GM13977 (cell line): ENCODE measurements at regions not wholly inside any gene's neighbourhood (a gene's known extent, or its start where the extent isn't known, plus 50 kb on each side); places are given as distances from the start of the nearest gene placed in this dataset.

Source experiments
- DNase-seq: peaks from one replicate; pipeline ENCODE4 v3.0.0; 2012; ENCODE audit warnings: low spot score
- CTCF ChIP-seq: IDR thresholded peaks from 2 replicates; pipeline ENCODE4 v1.5.1; 2012; ENCODE audit warnings: mild to moderate bottlenecking, control low read depth; ENCODE audit not compliant: insufficient read depth; ENCODE audit errors: extremely low read depth, missing control alignments
- in situ Hi-C: fragments of 300-500 bp; cut with MboI; formaldehyde crosslinking; loops from one replicate; pipeline ENCODE4 v1.12.0; 2022; ENCODE audit warnings: low sequenced_read_pairs, low pct_unique_long_range_greater_than_20kb, mixed read lengths, inconsistent platforms; ENCODE audit not compliant: unreplicated experiment

DNA sequence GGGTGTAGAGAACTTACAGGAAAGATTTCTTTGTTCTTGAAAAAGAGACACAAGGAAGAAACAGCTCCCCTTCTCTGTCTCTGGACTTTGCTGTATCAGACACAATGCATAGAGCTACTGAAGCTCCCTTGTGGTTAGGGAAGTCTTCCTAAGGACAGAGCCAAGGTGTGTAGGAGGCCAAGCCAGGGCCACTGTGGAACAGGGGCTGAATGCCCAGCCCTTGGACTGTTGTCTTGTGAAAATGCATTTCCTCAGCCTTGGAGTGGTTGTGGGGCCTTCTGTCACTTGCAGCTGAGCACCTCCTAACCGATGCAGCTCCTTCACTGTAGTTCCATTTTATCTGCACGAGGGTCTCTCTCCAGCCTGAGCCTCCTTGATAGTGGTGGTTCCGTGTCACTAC, 353.4 kb downstream of the CCSER2 start:
- no peak for DNase-seq
- TF ChIP-seq CTCF, result no peak
- in situ Hi-C loops, result no loop called here

GRCh38 chr10:84683550-84683949, 355.2 kb downstream of the CCSER2 start:
- no peak for DNase-seq
- TF ChIP-seq CTCF, result no peak
- in situ Hi-C loops, result no loop called here

- in situ Hi-C loops, result no loop called here
- no peak for TF ChIP-seq CTCF
- DNase-seq, result no peak
These were observed 355.8 kb downstream of the CCSER2 start for GRCh38 chr10:84683980-84684740.

- in situ Hi-C loops, result no loop called here
- no peak for TF ChIP-seq CTCF
- no peak for DNase-seq
These were observed 356.8 kb downstream of the CCSER2 start for GRCh38 chr10:84685047-84685660.

DNA sequence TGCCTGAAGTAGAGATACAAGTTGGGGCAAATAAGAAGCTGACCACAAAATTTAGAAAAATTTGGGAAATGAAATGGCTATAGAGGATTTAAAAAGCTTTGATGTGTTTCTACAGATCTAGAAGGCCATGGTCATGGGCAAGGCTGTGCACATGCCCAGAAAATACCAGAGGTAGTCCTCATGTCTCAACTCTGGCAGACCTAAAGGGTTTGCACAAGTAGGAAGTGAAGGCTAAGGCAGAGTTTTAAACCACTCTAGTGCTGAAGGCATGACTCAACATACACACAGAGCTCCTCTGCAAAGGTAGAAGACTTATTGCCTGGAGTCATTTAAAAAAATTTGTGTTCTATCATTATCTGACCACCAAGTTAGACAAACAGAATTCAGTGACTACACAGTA, 364.6 kb downstream of the CCSER2 start:
- no peak for TF ChIP-seq CTCF

GRCh38 chr10:84695902-84696301, 367.5 kb downstream of the CCSER2 start:
- in situ Hi-C loops, result no loop called here
- no peak for TF ChIP-seq CTCF
- no peak for DNase-seq

More for the DNA sequence above, 364.6 kb downstream of the CCSER2 start:
- no peak for DNase-seq
- in situ Hi-C loops, result no loop called here
